DND-41 (cell line): ENCODE measurements at regions not wholly inside any gene's neighbourhood (a gene's known extent, or its start where the extent isn't known, plus 50 kb on each side); places are given as distances from the start of the nearest gene placed in this dataset.

Experiments used
- ATAC-seq: fragments of 200-7000 bp; cut with Tn5 transposase; 3 replicates; pipeline ENCODE4 v1.9.1; 2021; ENCODE audit warnings: low read depth; ENCODE audit not compliant: insufficient read depth
- DNase-seq: peaks from one replicate; pipeline ENCODE4 v3.0.0-alpha.2; 2020
- H2AFZ ChIP-seq: 2 replicates; pipeline ENCODE4 v1.6.0; 2012; ENCODE audit warnings: low read depth, low read length
- H3K27ac ChIP-seq: 2 replicates; pipeline ENCODE4 v1.5.1; 2012; ENCODE audit warnings: low read length, inconsistent platforms
- H3K27me3 ChIP-seq: fragments of 200-600 bp; sonication (generic); 2 replicates; pipeline ENCODE4 v1.6.0; 2012; ENCODE audit warnings: low read length, mild to moderate bottlenecking, inconsistent platforms; ENCODE audit not compliant: insufficient read depth, poor library complexity
- H3K36me3 ChIP-seq: 2 replicates; pipeline ENCODE4 v1.5.1; 2012; ENCODE audit warnings: low read length, inconsistent platforms; ENCODE audit not compliant: insufficient read depth
- H3K4me1 ChIP-seq: 2 replicates; pipeline ENCODE4 v1.5.1; 2012; ENCODE audit warnings: mild to moderate bottlenecking, low read length; ENCODE audit not compliant: insufficient read depth
- H3K4me2 ChIP-seq: 2 replicates; pipeline ENCODE4 v1.6.0; 2012; ENCODE audit warnings: mild to moderate bottlenecking, moderate library complexity, low read length, inconsistent platforms; ENCODE audit not compliant: insufficient read depth
- H3K4me3 ChIP-seq, 2 experiments: fragments of 200-600 bp in 1 of 2; shearing (Covaris generic) in 1 of 2; 2 replicates each; pipeline ENCODE4 v1.5.1; 2012 to 2016; ENCODE audit warnings: inconsistent platforms in 2 of 2, low read length in 2 of 2, mild to moderate bottlenecking in 2 of 2, low read depth in 1 of 2, moderate library complexity in 1 of 2
- H3K79me2 ChIP-seq: 2 replicates; pipeline ENCODE4 v1.6.0; 2012; ENCODE audit warnings: low read length, inconsistent platforms; ENCODE audit not compliant: insufficient read depth
- H3K9ac ChIP-seq: 2 replicates; pipeline ENCODE4 v1.6.0; 2012; ENCODE audit warnings: low read depth, mild to moderate bottlenecking, inconsistent platforms, low read length, moderate library complexity
- H3K9me3 ChIP-seq: 2 replicates; pipeline ENCODE4 v1.5.1; 2012; ENCODE audit warnings: low read length, moderate library complexity, mild to moderate bottlenecking, inconsistent platforms; ENCODE audit not compliant: insufficient read depth, severe bottlenecking
- H4K20me1 ChIP-seq: 2 replicates; pipeline ENCODE4 v1.6.0; 2012; ENCODE audit warnings: low read length; ENCODE audit not compliant: insufficient read depth
- EZH2 ChIP-seq: IDR thresholded peaks from 3 replicates; pipeline ENCODE4 v1.6.1; 2012; ENCODE audit warnings: borderline replicate concordance, low read depth, mild to moderate bottlenecking, moderate library complexity, low read length, inconsistent platforms; ENCODE audit not compliant: severe bottlenecking
- TF ChIP-seq, protein P1 (sequence below): IDR thresholded peaks from 2 replicates; pipeline ENCODE4 v1.5.1; 2012; ENCODE audit warnings: borderline replicate concordance, low read length, moderate library complexity, mild to moderate bottlenecking; ENCODE audit not compliant: poor library complexity, severe bottlenecking; ENCODE audit errors: extremely low read depth

DNA sequence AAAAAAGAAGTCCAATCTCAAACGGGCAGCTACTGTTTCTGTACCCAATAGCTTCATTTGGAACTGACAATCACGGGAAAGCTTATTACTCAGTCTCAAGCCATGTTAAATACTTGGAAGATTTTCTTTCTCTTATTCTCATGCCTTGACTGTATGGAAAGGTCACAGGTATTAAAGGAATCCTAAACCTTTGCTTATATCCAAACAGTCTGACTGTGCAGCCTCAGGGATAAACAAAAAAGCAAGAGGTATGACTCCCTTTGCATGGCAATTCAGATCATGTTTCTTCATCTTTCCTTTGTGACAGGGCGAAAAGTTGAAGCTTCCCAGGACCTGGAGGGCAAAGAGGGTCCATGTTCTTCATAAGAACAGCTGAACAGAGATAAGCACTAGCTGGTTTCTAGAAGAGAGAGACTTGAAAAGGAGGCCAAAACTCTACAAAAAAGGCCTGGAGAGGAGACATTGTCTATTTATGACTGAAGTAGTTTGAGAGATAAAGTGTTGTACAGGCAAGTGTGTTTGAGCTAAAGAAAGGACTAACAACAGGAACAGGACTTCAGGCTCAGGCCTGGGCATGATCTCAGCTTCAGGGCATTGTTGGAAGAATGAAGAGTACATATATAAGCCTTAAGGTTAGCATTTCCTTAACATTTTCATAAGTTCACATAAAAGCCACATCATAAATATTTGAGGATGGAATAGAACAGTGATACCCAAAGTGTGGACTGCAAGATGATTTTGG, 231.0 kb upstream of the THRB start:
- Histone ChIP-seq H3K27ac (no peak overlapping the region), H3K9me3 (no peaks in the 10 kb centered on the region), H3K4me3 (no peak overlapping the region), H2AFZ (no peak overlapping the region), H3K9ac (no peak overlapping the region), H3K4me2 (no peak overlapping the region), H4K20me1 (no peaks in the 10 kb centered on the region), H3K36me3 (no peaks in the 10 kb centered on the region), H3K4me1 (no peaks in the 10 kb centered on the region), H3K27me3 (no peaks in the 10 kb centered on the region), H3K79me2 (no peaks in the 10 kb centered on the region)
- TF ChIP-seq, protein P1, sequence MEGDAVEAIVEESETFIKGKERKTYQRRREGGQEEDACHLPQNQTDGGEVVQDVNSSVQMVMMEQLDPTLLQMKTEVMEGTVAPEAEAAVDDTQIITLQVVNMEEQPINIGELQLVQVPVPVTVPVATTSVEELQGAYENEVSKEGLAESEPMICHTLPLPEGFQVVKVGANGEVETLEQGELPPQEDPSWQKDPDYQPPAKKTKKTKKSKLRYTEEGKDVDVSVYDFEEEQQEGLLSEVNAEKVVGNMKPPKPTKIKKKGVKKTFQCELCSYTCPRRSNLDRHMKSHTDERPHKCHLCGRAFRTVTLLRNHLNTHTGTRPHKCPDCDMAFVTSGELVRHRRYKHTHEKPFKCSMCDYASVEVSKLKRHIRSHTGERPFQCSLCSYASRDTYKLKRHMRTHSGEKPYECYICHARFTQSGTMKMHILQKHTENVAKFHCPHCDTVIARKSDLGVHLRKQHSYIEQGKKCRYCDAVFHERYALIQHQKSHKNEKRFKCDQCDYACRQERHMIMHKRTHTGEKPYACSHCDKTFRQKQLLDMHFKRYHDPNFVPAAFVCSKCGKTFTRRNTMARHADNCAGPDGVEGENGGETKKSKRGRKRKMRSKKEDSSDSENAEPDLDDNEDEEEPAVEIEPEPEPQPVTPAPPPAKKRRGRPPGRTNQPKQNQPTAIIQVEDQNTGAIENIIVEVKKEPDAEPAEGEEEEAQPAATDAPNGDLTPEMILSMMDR = no peak
- TF ChIP-seq EZH2 = no peak
- ATAC-seq = no peak
- no peak for DNase-seq

- Histone ChIP-seq H3K9ac (no peak overlapping the region), H3K9me3 (no peaks in the 10 kb centered on the region), H3K36me3 (no peaks in the 10 kb centered on the region), H3K4me1 (no peaks in the 10 kb centered on the region), H4K20me1 (no peaks in the 10 kb centered on the region), H2AFZ (no peak overlapping the region), H3K27ac (no peak overlapping the region), H3K4me2 (no peak overlapping the region), H3K4me3 (no peak overlapping the region), H3K79me2 (no peaks in the 10 kb centered on the region), H3K27me3 (no peaks in the 10 kb centered on the region)
- DNase-seq (no peak), ATAC-seq (no peak)
- no peak for TF ChIP-seq EZH2
- TF ChIP-seq, protein P1 = no peak
These were observed 231.8 kb upstream of the THRB start for GRCh38 chr3:24726423-24726822.

DNA sequence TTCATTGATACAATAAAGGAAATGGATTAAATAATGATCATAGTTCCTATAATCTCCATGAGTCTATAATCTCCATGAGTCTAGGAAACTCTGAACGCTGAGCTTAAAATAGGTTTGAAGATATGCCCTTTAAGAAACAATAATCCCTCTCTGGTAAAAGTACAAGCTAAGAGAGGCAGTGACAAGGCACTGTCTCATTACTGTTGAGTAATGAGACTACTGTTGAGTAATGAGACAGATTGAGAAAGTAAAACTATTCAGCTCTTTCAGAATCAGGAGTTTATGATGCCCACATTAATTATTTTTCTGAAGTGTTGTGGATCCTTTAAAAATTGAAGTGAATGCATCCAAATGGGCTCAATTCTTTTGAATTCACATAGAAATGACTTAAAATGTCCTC, 235.5 kb upstream of the THRB start:
- no peak overlapping the region for H3K9ac ChIP-seq
- H3K27ac ChIP-seq = no peak overlapping the region
- H3K9me3 ChIP-seq = no peaks in the 10 kb centered on the region
- no peaks in the 10 kb centered on the region for H4K20me1 ChIP-seq
- H3K27me3 ChIP-seq = no peaks in the 10 kb centered on the region
- H2AFZ ChIP-seq = no peak overlapping the region
- H3K36me3 ChIP-seq = no peaks in the 10 kb centered on the region
- H3K4me3 ChIP-seq = no peak overlapping the region
- no peaks in the 10 kb centered on the region for H3K4me1 ChIP-seq
- H3K4me2 ChIP-seq = no peak overlapping the region
- no peaks in the 10 kb centered on the region for H3K79me2 ChIP-seq
- DNase-seq (no peak), ATAC-seq (no peak)
- TF ChIP-seq, protein P1 = no peak
- no peak for TF ChIP-seq EZH2

GRCh38 chr3:24734019-24734418, 239.4 kb upstream of the THRB start:
- Histone ChIP-seq H3K9me3 (no peaks in the 10 kb centered on the region), H4K20me1 (no peaks in the 10 kb centered on the region), H3K79me2 (no peaks in the 10 kb centered on the region), H3K4me2 (no peak overlapping the region), H3K4me3 (no peak overlapping the region), H3K4me1 (no peaks in the 10 kb centered on the region), H3K27ac (no peak overlapping the region), H3K9ac (no peak overlapping the region), H3K36me3 (no peaks in the 10 kb centered on the region), H2AFZ (no peak overlapping the region), H3K27me3 (no peaks in the 10 kb centered on the region)
- TF ChIP-seq, protein P1 = no peak
- no peak for TF ChIP-seq EZH2
- ATAC-seq (no peak), DNase-seq (no peak)
